ENCODE measurements at regions not wholly inside any gene's neighbourhood (a gene's known extent, or its start where the extent isn't known, plus 50 kb on each side); places are given as distances from the start of the nearest gene placed in this dataset.

DNA sequence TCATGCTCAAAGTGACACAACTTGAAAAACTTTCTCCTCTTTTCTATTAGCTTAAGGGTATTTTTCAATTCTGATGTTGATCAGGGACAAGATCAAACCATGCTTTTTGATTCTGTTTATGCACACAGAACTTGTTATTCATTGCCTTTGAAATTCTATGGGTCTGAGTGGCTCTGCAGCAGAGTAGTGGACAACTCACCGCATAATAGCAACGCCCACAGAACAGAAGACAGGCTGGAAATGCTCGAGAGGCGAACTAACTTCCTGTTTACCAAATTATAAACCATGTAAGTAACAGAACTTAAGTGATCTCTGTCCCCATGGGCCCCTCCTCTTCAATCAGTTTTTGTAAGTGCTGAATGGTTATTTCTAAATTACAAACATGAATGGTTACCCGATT is 131.2 kb downstream of the CBLN2 start:
- Histone ChIP-seq H3K4me3 (ENCODE audit: low read depth in 1 of 2, low read length in 2 of 2) (no peak overlapping the region), H3K9me3 (ENCODE audit: control insufficient read depth in 1 of 2, low read length in 2 of 2) (peaks cover 0 to under 1% of the 10 kb centered on the region in 2 donors), H3K4me1 (ENCODE audit: control insufficient read depth in 1 of 2, insufficient read depth in 2 of 2, low read length in 2 of 2) (no peaks in the 10 kb centered on the region), H3K36me3 (ENCODE audit: control insufficient read depth in 1 of 2, insufficient read depth in 2 of 2, low read length in 2 of 2) (no peaks in the 10 kb centered on the region), H3K27me3 (ENCODE audit: low read depth, low read length) (no peaks in the 10 kb centered on the region), H3K27ac (ENCODE audit: low read length) (no peak overlapping the region)

DNA sequence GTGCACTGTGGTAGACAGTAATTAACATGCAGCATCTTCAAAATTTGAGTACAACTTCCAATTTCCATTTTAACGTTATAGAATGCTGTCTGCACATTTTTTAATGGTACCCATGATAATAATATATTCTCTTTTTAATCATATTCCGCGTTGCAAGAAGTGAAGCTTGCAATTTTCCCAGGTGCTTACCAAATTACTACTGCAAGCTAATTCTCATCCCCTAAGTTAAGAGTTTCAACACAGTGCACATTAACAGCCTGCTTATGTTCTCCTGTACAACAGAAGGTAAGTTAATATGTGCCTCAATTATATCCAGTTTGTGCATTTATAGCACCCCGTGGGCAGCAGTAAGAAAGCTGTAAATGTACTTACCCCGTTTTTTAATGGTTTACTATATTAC is 132.9 kb downstream of the CBLN2 start:
- no peak overlapping the region for H3K27ac ChIP-seq (ENCODE audit: low read length)
- H3K36me3 ChIP-seq (ENCODE audit: control insufficient read depth in 1 of 2, insufficient read depth in 2 of 2, low read length in 2 of 2): no peaks in the 10 kb centered on the region
- peaks cover 0 to 10% of the 10 kb centered on the region in 2 donors for H3K9me3 ChIP-seq (ENCODE audit: control insufficient read depth in 1 of 2, low read length in 2 of 2)
- no peak overlapping the region for H3K4me3 ChIP-seq (ENCODE audit: low read depth in 1 of 2, low read length in 2 of 2)
- H3K4me1 ChIP-seq (ENCODE audit: control insufficient read depth in 1 of 2, insufficient read depth in 2 of 2, low read length in 2 of 2): no peaks in the 10 kb centered on the region
- H3K27me3 ChIP-seq (ENCODE audit: low read depth, low read length): no peaks in the 10 kb centered on the region

DNA sequence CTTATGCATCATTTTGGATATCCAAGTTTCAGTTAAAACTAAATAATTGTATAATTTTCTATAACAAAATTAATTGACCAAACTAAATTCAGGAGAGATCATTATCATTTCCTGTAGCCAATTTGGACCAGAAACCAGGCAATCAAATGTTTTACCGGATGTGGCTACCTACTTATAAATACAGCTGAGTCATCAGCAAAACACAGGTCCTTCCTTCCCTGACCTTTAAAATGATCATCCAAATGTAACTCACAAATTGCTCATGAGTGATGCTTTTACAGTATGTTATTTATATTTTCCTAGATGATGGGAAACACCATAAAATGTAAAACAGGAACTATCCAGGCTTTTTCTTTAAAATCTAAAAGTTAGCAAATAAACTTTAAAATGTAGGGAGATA is 133.7 kb downstream of the CBLN2 start:
- Histone ChIP-seq H3K9me3 (ENCODE audit: control insufficient read depth in 1 of 2, low read length in 2 of 2) (peaks cover 0 to 10% of the 10 kb centered on the region in 2 donors), H3K4me1 (ENCODE audit: control insufficient read depth in 1 of 2, insufficient read depth in 2 of 2, low read length in 2 of 2) (no peaks in the 10 kb centered on the region), H3K36me3 (ENCODE audit: control insufficient read depth in 1 of 2, insufficient read depth in 2 of 2, low read length in 2 of 2) (no peaks in the 10 kb centered on the region), H3K27ac (ENCODE audit: low read length) (no peak overlapping the region), H3K4me3 (ENCODE audit: low read depth in 1 of 2, low read length in 2 of 2) (no peak overlapping the region), H3K27me3 (ENCODE audit: low read depth, low read length) (no peaks in the 10 kb centered on the region)

DNA sequence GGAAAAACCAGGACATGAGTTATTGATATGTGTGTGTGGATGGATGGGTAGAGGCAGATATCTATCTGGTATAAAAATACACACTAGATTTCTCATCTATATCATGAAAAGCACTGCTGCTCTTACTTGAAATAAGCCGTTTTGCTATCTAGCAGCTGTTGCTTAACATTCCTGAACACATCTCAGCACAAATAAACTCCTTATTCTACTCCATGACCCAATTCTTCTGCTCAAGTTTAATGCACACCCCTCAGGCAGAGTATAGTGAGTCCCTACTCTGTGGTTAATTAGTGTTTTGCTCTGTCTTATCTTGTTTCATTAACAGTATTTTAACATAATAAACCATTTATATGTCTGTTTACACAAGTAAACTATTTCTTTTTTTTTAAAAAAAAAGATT is 134.2 kb downstream of the CBLN2 start:
- no peaks in the 10 kb centered on the region for H3K36me3 ChIP-seq (ENCODE audit: control insufficient read depth in 1 of 2, insufficient read depth in 2 of 2, low read length in 2 of 2)
- no peaks in the 10 kb centered on the region for H3K27me3 ChIP-seq (ENCODE audit: low read depth, low read length)
- peaks cover 0 to 10% of the 10 kb centered on the region in 2 donors for H3K9me3 ChIP-seq (ENCODE audit: control insufficient read depth in 1 of 2, low read length in 2 of 2)
- no peak overlapping the region for H3K27ac ChIP-seq (ENCODE audit: low read length)
- no peak overlapping the region for H3K4me3 ChIP-seq (ENCODE audit: low read depth in 1 of 2, low read length in 2 of 2)
- H3K4me1 ChIP-seq (ENCODE audit: control insufficient read depth in 1 of 2, insufficient read depth in 2 of 2, low read length in 2 of 2): no peaks in the 10 kb centered on the region

DNA sequence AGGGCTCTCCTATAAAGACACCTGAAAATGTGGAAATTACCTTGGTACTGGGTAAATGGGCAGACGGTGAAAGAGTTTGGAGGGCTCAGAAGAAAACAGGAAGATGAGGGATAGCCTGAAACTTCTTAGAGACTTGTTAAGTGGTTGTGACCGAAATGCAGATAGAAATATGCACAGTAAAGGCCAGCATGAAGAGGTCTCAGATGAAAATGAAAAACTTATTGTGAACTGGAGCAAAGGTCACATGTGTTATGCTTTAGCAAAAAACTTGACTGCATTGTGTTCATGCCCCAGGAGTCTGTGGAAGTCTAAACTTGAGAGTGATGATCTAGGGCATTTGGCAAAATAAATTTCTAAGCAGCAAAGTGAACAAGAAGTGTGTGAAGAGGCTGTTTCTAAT is 137.1 kb downstream of the CBLN2 start:
- Histone ChIP-seq H3K36me3 (ENCODE audit: control insufficient read depth in 1 of 2, insufficient read depth in 2 of 2, low read length in 2 of 2) (no peaks in the 10 kb centered on the region), H3K4me3 (ENCODE audit: low read depth in 1 of 2, low read length in 2 of 2) (no peak overlapping the region), H3K9me3 (ENCODE audit: control insufficient read depth in 1 of 2, low read length in 2 of 2) (peaks cover 0 to 13% of the 10 kb centered on the region in 2 donors)

DNA sequence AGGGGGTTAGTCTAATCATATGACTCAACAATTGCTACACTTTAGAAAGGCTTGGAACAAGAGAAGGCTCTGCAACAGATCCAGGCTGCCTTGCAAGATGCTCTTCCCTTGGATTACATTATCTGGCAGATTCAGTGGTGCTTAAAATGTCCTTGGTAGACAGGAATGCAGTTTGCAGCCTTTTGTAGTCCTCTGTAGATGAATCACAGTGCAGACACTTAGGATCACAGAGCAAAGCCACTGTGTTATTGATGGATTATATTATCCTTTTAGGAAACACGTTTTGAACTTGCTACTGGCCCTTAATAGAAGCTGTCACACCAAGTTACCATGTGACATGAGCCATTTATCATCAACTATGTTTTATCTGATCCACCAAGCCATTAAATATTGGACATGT is 152.2 kb downstream of the CBLN2 start:
- no peaks in the 10 kb centered on the region for H3K4me1 ChIP-seq (ENCODE audit: control insufficient read depth in 1 of 2, insufficient read depth in 2 of 2, low read length in 2 of 2)
- H3K27ac ChIP-seq (ENCODE audit: low read length): no peak overlapping the region
- H3K9me3 ChIP-seq (ENCODE audit: control insufficient read depth in 1 of 2, low read length in 2 of 2): no peaks in the 10 kb centered on the region
- H3K4me3 ChIP-seq (ENCODE audit: low read depth in 1 of 2, low read length in 2 of 2): no peak overlapping the region
- no peaks in the 10 kb centered on the region for H3K36me3 ChIP-seq (ENCODE audit: control insufficient read depth in 1 of 2, insufficient read depth in 2 of 2, low read length in 2 of 2)
- no peaks in the 10 kb centered on the region for H3K27me3 ChIP-seq (ENCODE audit: low read depth, low read length)

More for the DNA sequence above, 137.1 kb downstream of the CBLN2 start:
- H3K27ac ChIP-seq (ENCODE audit: low read length): no peak overlapping the region
- no peaks in the 10 kb centered on the region for H3K4me1 ChIP-seq (ENCODE audit: control insufficient read depth in 1 of 2, insufficient read depth in 2 of 2, low read length in 2 of 2)
- H3K27me3 ChIP-seq (ENCODE audit: low read depth, low read length): no peaks in the 10 kb centered on the region

DNA sequence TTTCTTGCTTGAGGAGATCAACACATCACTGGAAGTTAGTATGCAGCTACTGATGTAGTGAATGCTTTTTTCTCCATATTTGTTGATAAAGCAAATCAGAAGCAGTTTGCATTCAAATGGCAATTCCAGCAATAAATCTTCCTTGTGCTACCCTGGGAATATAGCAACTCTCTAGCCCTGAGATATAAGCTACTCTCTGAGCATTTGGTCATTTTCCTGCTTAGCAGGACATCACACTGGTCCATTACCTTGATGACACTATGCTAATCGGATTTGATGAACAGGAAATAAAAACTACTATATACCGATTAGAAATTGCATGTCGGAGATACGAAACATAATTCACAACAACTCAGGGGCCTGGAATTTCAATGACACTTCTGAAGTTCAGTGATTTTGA is 152.7 kb downstream of the CBLN2 start:
- H3K27ac ChIP-seq (ENCODE audit: low read length): no peak overlapping the region
- H3K4me3 ChIP-seq (ENCODE audit: low read depth in 1 of 2, low read length in 2 of 2): no peak overlapping the region
- H3K36me3 ChIP-seq (ENCODE audit: control insufficient read depth in 1 of 2, insufficient read depth in 2 of 2, low read length in 2 of 2): no peaks in the 10 kb centered on the region
- no peaks in the 10 kb centered on the region for H3K9me3 ChIP-seq (ENCODE audit: control insufficient read depth in 1 of 2, low read length in 2 of 2)
- H3K4me1 ChIP-seq (ENCODE audit: control insufficient read depth in 1 of 2, insufficient read depth in 2 of 2, low read length in 2 of 2): no peaks in the 10 kb centered on the region
- no peaks in the 10 kb centered on the region for H3K27me3 ChIP-seq (ENCODE audit: low read depth, low read length)

DNA sequence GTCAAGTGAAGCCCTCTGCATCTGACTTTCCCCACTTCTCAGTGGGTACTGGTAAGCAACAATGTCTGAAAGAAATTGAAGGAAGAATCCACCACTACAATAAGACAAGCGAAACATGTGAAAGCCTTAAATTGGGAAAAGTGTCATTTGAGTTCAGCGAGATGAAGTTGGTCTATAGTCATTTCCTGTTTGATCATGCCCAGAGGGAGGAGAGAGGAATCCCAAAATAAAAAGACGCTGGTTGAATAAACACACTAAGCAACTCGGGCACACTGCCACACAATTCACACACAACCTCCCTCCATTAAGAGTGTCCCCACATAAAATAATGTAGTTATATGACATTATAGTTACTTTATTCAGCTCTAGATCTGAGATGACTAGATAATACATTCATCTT is 166.1 kb downstream of the CBLN2 start:
- Histone ChIP-seq H3K27ac (ENCODE audit: low read length) (no peak overlapping the region), H3K4me1 (ENCODE audit: control insufficient read depth in 1 of 2, insufficient read depth in 2 of 2, low read length in 2 of 2) (no peaks in the 10 kb centered on the region), H3K27me3 (ENCODE audit: low read depth, low read length) (no peaks in the 10 kb centered on the region), H3K4me3 (ENCODE audit: low read depth in 1 of 2, low read length in 2 of 2) (no peak overlapping the region), H3K36me3 (ENCODE audit: control insufficient read depth in 1 of 2, insufficient read depth in 2 of 2, low read length in 2 of 2) (no peaks in the 10 kb centered on the region), H3K9me3 (ENCODE audit: control insufficient read depth in 1 of 2, low read length in 2 of 2) (no peaks in the 10 kb centered on the region)

DNA sequence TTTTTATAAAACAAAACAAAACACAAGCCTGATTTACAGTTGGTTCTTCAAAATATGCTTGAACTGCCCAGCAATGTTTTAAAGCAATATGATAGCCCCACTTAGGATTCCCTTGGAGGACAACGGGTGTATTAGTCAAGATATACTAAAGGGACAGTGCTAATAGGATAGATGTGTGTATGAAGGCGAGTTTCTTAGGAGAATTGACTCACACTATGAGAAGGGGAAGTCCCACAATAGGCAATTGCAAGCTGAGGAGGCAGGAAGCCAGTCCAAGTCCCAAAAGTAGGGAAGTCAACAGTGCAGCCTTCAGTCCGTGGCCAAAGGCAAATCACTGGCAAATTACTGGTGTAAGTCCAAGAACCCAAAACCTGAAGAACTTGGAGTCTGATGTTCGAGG is 167.9 kb downstream of the CBLN2 start:
- H3K36me3 ChIP-seq (ENCODE audit: control insufficient read depth in 1 of 2, insufficient read depth in 2 of 2, low read length in 2 of 2): no peaks in the 10 kb centered on the region
- H3K27ac ChIP-seq (ENCODE audit: low read length): no peak overlapping the region
- H3K27me3 ChIP-seq (ENCODE audit: low read depth, low read length): no peaks in the 10 kb centered on the region
- no peaks in the 10 kb centered on the region for H3K9me3 ChIP-seq (ENCODE audit: control insufficient read depth in 1 of 2, low read length in 2 of 2)
- H3K4me1 ChIP-seq (ENCODE audit: control insufficient read depth in 1 of 2, insufficient read depth in 2 of 2, low read length in 2 of 2): no peaks in the 10 kb centered on the region
- H3K4me3 ChIP-seq (ENCODE audit: low read depth in 1 of 2, low read length in 2 of 2): no peak overlapping the region

DNA sequence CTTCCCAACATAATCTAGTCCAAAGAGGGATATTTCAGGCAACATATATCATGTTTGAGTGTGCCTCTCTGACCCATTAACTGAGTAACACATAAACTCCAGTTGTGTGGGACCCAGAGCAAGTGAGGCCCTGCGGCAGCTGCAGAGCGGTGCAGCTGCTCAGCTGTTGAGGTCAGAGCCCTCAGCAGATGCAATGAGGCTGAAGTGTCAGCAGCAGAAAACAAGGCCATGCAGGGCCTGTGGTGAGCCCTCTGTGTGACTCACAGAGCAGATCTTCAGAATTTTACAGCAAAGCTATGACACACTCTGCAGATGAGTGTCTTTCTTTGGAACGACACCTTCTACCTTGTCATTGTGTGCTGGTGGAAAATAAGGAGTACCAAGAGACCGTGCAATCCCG is 168.5 kb downstream of the CBLN2 start:
- H3K27me3 ChIP-seq (ENCODE audit: low read depth, low read length): no peaks in the 10 kb centered on the region
- no peak overlapping the region for H3K27ac ChIP-seq (ENCODE audit: low read length)
- no peak overlapping the region for H3K4me3 ChIP-seq (ENCODE audit: low read depth in 1 of 2, low read length in 2 of 2)
- no peaks in the 10 kb centered on the region for H3K36me3 ChIP-seq (ENCODE audit: control insufficient read depth in 1 of 2, insufficient read depth in 2 of 2, low read length in 2 of 2)
- H3K4me1 ChIP-seq (ENCODE audit: control insufficient read depth in 1 of 2, insufficient read depth in 2 of 2, low read length in 2 of 2): no peaks in the 10 kb centered on the region
- no peaks in the 10 kb centered on the region for H3K9me3 ChIP-seq (ENCODE audit: control insufficient read depth in 1 of 2, low read length in 2 of 2)

DNA sequence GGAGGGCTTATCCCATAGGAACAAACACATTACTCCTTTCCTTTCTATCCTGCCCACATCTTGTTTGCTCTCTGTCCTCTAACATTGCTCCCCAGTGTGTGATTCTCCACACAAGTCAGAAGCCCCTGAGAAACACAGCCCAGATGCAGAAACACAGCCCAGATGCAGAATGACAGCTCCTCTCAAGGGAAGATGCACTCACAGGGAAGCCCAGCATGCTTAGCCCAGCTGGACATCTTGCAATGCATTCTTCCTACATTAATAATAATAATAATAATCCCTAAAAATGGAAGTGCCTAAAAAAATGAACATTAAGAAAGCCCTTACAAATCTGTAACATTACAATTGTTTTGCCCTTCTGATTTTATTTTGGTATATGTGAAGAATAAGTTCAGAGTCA is 172.1 kb downstream of the CBLN2 start:
- H3K27me3 ChIP-seq (ENCODE audit: low read depth, low read length): no peaks in the 10 kb centered on the region
- no peaks in the 10 kb centered on the region for H3K36me3 ChIP-seq (ENCODE audit: control insufficient read depth in 1 of 2, insufficient read depth in 2 of 2, low read length in 2 of 2)
- no peaks in the 10 kb centered on the region for H3K4me1 ChIP-seq (ENCODE audit: control insufficient read depth in 1 of 2, insufficient read depth in 2 of 2, low read length in 2 of 2)
- H3K27ac ChIP-seq (ENCODE audit: low read length): no peak overlapping the region
- no peak overlapping the region for H3K4me3 ChIP-seq (ENCODE audit: low read depth in 1 of 2, low read length in 2 of 2)
- no peaks in the 10 kb centered on the region for H3K9me3 ChIP-seq (ENCODE audit: control insufficient read depth in 1 of 2, low read length in 2 of 2)

DNA sequence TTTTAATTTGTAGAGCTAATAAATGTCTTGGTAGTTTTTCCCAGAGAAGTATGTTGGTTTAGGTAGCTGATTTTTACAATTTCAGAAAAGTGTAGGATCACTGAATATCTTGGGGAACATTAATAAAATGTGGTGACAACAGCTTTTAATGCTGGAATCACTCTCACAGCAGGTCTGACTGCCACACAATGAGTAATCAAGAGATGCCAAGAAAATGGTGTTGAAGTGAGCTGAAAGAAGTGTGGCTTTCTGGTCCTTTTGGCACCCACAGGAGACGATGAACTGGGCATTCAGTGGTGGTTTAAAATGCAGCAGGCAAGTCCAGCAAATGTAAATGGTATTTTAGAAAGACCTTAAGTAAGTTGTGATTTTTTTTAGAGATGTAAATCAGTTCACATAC is 175.8 kb downstream of the CBLN2 start:
- Histone ChIP-seq H3K9me3 (ENCODE audit: control insufficient read depth in 1 of 2, low read length in 2 of 2) (no peaks in the 10 kb centered on the region), H3K27me3 (ENCODE audit: low read depth, low read length) (no peaks in the 10 kb centered on the region), H3K27ac (ENCODE audit: low read length) (no peak overlapping the region), H3K4me3 (ENCODE audit: low read depth in 1 of 2, low read length in 2 of 2) (no peak overlapping the region), H3K36me3 (ENCODE audit: control insufficient read depth in 1 of 2, insufficient read depth in 2 of 2, low read length in 2 of 2) (no peaks in the 10 kb centered on the region), H3K4me1 (ENCODE audit: control insufficient read depth in 1 of 2, insufficient read depth in 2 of 2, low read length in 2 of 2) (no peaks in the 10 kb centered on the region)
